Sigmoid colon (tissue), 6 donors: ENCODE measurements at regions not wholly inside any gene's neighbourhood (a gene's known extent, or its start where the extent isn't known, plus 50 kb on each side); places are given as distances from the start of the nearest gene placed in this dataset.
"Not testable (repeated sequence)": the region's sequence is repeated elsewhere in the genome, so short reads cannot be mapped to it uniquely, and the experiment has no call there.

ENCODE experiments used
- DNase-seq: peaks from one replicate; pipeline ENCODE4 v3.0.0-alpha.2; 2019
- H3K27ac ChIP-seq, 4 donors: fragments of 200-600 bp; sonication (generic); one replicate each; pipeline ENCODE4 v1.5.1; 2016 to 2019; ENCODE audit warnings: mild to moderate bottlenecking in 1 of 4
- H3K27me3 ChIP-seq, 3 donors: fragments of 200-600 bp; sonication (generic); one replicate each; pipeline ENCODE4 v1.5.1; 2019; ENCODE audit warnings: mild to moderate bottlenecking in 1 of 3
- H3K36me3 ChIP-seq, 4 donors: fragments of 200-600 bp; sonication (generic); one replicate each; pipeline ENCODE4 v1.5.1; 2016 to 2019
- H3K4me1 ChIP-seq, 4 donors: fragments of 200-600 bp; sonication (generic); one replicate each; pipeline ENCODE4 v1.5.1; 2017 to 2019
- H3K4me3 ChIP-seq, 4 donors: fragments of 200-600 bp; sonication (generic); one replicate each; pipeline ENCODE4 v1.5.1; 2017 to 2019; ENCODE audit warnings: mild to moderate bottlenecking in 2 of 4, moderate library complexity in 1 of 4
- H3K9me3 ChIP-seq, 4 donors: fragments of 200-600 bp in 3 of 4; sonication (generic) in 3 of 4; one replicate each; pipeline versions ENCODE4 v1.5.1 to v1.6.1; 2013 to 2019
- CTCF ChIP-seq, 4 experiments: fragments of 450-650 bp in 3 of 4; fragments of 200-600 bp in 1 of 4; IDR thresholded peaks; one replicate each; pipeline ENCODE4 v1.5.1; 2016 to 2019; ENCODE audit warnings: antibody characterized with exemption in 4 of 4, mild to moderate bottlenecking in 3 of 4, moderate library complexity in 2 of 4
- EP300 ChIP-seq, 4 donors: sonication (generic); formaldehyde crosslinking; IDR thresholded peaks; one replicate each; pipeline ENCODE4 v1.6.1; 2017; ENCODE audit warnings: antibody characterized with exemption in 4 of 4
- POLR2A ChIP-seq, 2 donors: fragments of 450-650 bp; IDR thresholded peaks; one replicate each; pipeline ENCODE4 v1.6.1; 2016; ENCODE audit warnings: antibody characterized with exemption in 2 of 2, mild to moderate bottlenecking in 2 of 2, moderate library complexity in 2 of 2
- POLR2AphosphoS5 ChIP-seq, 4 donors: sonication (generic); formaldehyde crosslinking; IDR thresholded peaks; one replicate each; pipeline ENCODE4 v1.6.1; 2017; ENCODE audit warnings: antibody characterized with exemption in 4 of 4
- whole genome bisulfite sequencing, 2 donors: extraction: QIAGEN DNeasy Blood & Tissue Kit; methylation state at CpG; one replicate each; pipeline ENCODE4 v1.1.7; 2013; 5-methylcytosine and 5-hydroxymethylcytosine counted together
- intact Hi-C: fragments of 100-400 bp; cut with DNase I; formaldehyde crosslinking; loops from one replicate; pipeline ENCODE4 v1.15.1; 2023
- donor health status: healthy with polysubstance abuse.
- donor health status: healthy.

- TF ChIP-seq EP300 (IDR thresholded peaks at IDR 0.05) (no peak), POLR2A (IDR thresholded peaks at IDR 0.05) (no peak), POLR2AphosphoS5 (IDR thresholded peaks at IDR 0.05) (no peak), CTCF (IDR thresholded peaks at IDR 0.05) (no peak)
- WGBS, 2 donors: 78 to 80% methylated on average over 1 of the region's 1 CpG
- H3K36me3 ChIP-seq: no peaks in the 10 kb centered on the region
- DNase-seq: no peak
- H3K27ac ChIP-seq: no peak overlapping the region
- intact Hi-C loops: no loop called here
- H3K27me3 ChIP-seq: no peaks in the 10 kb centered on the region
- H3K9me3 ChIP-seq: no peaks in the 10 kb centered on the region
- no peak overlapping the region for H3K4me3 ChIP-seq
- peaks cover 0 to 18% (median 8%) of the 10 kb centered on the region in 4 donors for H3K4me1 ChIP-seq
These were observed 1128.0 kb downstream of the STPG2 start for GRCh38 chr4:97015301-97015700.

GRCh38 chr4:97016186-97016907 lies 1126.9 kb downstream of the STPG2 start:
- no peaks in the 10 kb centered on the region for H3K36me3 ChIP-seq
- no peak overlapping the region for H3K4me3 ChIP-seq
- no peak for DNase-seq
- TF ChIP-seq CTCF (IDR thresholded peaks at IDR 0.05) (no peak), POLR2AphosphoS5 (IDR thresholded peaks at IDR 0.05) (no peak), POLR2A (IDR thresholded peaks at IDR 0.05) (no peak), EP300 (IDR thresholded peaks at IDR 0.05) (no peak)
- WGBS, 2 donors: 66 to 73% methylated on average over 5 of the region's 5 CpGs
- H3K27ac ChIP-seq: no peak overlapping the region
- H3K27me3 ChIP-seq: no peaks in the 10 kb centered on the region
- H3K9me3 ChIP-seq: no peaks in the 10 kb centered on the region
- intact Hi-C loops: no loop called here
- peaks cover 0 to 18% (median 8%) of the 10 kb centered on the region in 4 donors for H3K4me1 ChIP-seq

GRCh38 chr4:97027728-97028410 lies 1115.4 kb downstream of the STPG2 start:
- WGBS, 2 donors: 59 to 67% methylated on average over 2 of the region's 2 CpGs
- Histone ChIP-seq H3K27me3 (no peaks in the 10 kb centered on the region), H3K4me1 (no peaks in the 10 kb centered on the region), H3K36me3 (no peaks in the 10 kb centered on the region), H3K4me3 (no peak overlapping the region), H3K9me3 (no peaks in the 10 kb centered on the region), H3K27ac (no peak overlapping the region)
- DNase-seq: no peak
- intact Hi-C loops: no loop called here
- TF ChIP-seq EP300 (IDR thresholded peaks at IDR 0.05) (no peak), POLR2A (IDR thresholded peaks at IDR 0.05) (no peak), POLR2AphosphoS5 (IDR thresholded peaks at IDR 0.05) (no peak), CTCF (IDR thresholded peaks at IDR 0.05) (no peak)

- no peak for DNase-seq
- WGBS, 2 donors: 57 to 59% methylated on average over 2 of the region's 2 CpGs
- no peaks in the 10 kb centered on the region for H3K27me3 ChIP-seq
These were observed 1114.5 kb downstream of the STPG2 start for GRCh38 chr4:97028785-97029184.

GRCh38 chr4:97037411-97038145 lies 1105.7 kb downstream of the STPG2 start:
- intact Hi-C loops, DNase-seq, H3K27me3 ChIP-seq, H3K4me1 ChIP-seq, H3K27ac ChIP-seq, H3K36me3 ChIP-seq, H3K4me3 ChIP-seq, H3K9me3 ChIP-seq: not testable (repeated sequence)
- 78 to 81% methylated on average over 12 of the region's 12 CpGs for WGBS, 2 donors

More at GRCh38 chr4:97028785-97029184, 1114.5 kb downstream of the STPG2 start:
- Histone ChIP-seq H3K9me3 (no peaks in the 10 kb centered on the region), H3K4me1 (no peaks in the 10 kb centered on the region), H3K4me3 (no peak overlapping the region), H3K27ac (no peak overlapping the region), H3K36me3 (no peaks in the 10 kb centered on the region)
- intact Hi-C loops: no loop called here
- TF ChIP-seq POLR2AphosphoS5 (IDR thresholded peaks at IDR 0.05) (no peak), POLR2A (IDR thresholded peaks at IDR 0.05) (no peak), CTCF (IDR thresholded peaks at IDR 0.05) (no peak), EP300 (IDR thresholded peaks at IDR 0.05) (no peak)
